NCI-H187 (cell line): ENCODE measurements at regions not wholly inside any gene's neighbourhood (a gene's known extent, or its start where the extent isn't known, plus 50 kb on each side); places are given as distances from the start of the nearest gene placed in this dataset.
"Not testable (repeated sequence)": the region's sequence is repeated elsewhere in the genome, so short reads cannot be mapped to it uniquely, and the experiment has no call there.

Experiments used
- DNase-seq, 2 experiments: peaks; one replicate each; lab custom pipeline; 2025; lab: John Stamatoyannopoulos, UW

DNA sequence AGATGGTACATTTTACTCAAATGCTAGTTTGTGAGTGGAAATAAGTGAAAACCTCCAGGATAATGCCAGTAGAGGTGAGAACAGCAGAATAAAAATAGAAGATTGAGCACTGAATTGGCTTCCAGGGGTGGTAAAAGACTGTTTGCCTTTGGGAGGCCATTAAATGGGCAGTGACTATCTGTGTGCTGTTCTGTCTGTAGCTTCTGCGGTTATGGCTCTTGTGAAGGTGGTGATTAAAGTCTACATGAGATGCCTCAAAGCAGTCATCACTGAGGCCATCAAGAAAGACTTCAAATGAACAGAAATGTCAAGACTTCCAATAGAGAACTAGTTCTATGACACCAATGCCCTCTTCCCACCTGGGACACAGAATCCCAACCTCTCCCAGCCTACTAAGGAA, 108.8 kb downstream of the EFHB start:
- DNase-seq, result no peak

DNA sequence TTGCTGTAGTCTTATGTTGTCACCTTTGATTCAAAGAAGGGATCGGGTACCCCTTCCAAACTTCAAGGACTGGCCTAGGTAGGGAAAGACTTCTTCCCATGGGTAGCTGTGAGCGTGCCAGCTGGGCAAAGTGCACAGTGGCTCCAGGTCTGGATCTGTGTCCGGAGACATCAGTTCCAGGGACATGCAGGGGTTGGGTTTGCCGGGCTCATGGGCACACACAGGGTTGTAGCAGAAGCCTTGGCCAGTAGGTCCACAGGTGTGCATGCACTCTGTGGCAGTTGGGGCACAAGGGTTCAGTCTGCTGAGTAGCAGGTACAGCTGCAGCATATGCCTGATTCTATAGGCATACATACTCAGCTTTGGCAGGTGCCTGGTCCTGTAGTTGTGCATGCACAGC, 111.2 kb downstream of the EFHB start:
- DNase-seq, result no peak

- no peak for DNase-seq
Observed at GRCh38 chr3:19816631-19817030, 117.4 kb downstream of the EFHB start.

GRCh38 chr3:19815805-19816204, 118.2 kb downstream of the EFHB start:
- no peak for DNase-seq

- not testable (repeated sequence) for DNase-seq
Observed at GRCh38 chr3:19813743-19814142, 120.3 kb downstream of the EFHB start.

GRCh38 chr3:19811689-19812088, 122.3 kb downstream of the EFHB start:
- no peak for DNase-seq

DNA sequence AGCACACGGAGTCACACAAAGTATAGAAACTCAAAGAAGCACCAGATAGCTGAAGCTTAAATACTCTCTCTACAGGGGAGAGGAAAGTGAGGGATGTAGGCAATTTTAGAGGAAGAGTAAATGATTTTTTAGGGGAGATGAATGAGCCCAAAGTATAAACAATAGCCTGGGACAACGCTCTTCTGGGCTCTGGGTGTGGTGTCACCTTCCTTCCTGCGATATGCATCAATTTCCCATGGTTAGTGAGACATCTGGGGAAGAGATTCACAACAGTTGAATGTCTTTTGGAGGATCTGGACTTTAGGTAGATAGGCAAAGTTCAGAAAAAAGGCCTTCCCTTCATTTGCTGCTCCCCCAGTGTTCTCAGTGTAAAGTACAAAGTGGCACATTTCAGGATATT, 125.2 kb downstream of the EFHB start:
- DNase-seq, result no peak

DNA sequence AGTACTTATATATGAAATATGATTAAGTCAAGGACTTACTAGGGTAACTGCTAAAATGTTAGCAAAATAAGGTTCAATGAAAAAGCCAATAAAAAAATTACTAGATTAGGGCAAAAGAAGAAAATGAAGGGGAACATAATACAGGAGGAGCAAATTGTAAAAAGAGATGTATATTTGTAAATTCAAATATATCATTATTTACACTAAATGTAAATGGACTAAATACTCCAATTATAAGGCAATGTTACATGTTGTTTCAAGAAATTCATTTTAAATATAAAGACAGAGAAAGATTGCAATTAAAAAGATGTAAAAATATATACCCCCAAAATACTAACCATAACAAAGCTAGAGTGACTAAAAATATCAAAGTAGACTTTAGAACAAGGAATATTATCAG, 134.1 kb downstream of the EFHB start:
- DNase-seq, result no peak

DNA sequence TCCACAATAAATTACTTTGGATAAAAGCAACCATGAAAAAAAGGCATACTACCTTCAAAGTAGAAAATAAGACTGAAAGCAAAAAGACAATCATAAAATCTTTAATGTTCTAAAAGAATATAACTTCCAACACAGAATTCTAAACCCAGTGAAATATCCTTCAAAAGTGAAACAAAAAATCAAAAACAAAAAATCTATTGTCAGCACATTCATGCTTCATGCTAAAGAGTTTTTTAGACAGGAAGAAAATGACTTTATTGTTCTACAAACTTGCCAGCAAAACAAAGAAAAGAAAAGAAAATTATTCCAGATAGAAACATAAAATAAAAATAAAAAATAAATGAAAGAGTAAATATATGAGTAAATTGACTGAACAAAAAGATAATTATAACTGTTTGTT, 134.9 kb downstream of the EFHB start:
- no peak for DNase-seq

DNA sequence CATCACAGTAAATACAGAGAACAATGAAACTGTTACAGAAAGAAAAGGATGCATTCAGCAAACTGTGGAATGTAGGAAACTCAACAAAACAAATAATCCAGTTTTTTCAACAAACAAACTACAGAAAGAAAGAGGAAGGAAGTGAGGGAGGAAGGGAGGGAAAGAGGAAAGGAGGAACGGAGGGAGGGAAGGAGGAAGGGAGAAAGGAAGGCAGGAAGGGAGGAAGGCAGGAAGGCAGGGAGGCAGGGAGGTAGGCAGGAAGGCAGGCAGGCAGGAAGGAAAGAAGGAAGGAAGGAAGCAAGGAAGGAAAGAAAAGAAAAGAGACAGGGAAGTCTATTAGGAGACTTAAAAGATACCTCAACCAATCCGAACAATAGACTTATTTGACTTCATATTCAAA, 135.7 kb downstream of the EFHB start:
- DNase-seq, result no peak

GRCh38 chr3:19792388-19792787, 141.6 kb downstream of the EFHB start:
- DNase-seq, result no peak

DNA sequence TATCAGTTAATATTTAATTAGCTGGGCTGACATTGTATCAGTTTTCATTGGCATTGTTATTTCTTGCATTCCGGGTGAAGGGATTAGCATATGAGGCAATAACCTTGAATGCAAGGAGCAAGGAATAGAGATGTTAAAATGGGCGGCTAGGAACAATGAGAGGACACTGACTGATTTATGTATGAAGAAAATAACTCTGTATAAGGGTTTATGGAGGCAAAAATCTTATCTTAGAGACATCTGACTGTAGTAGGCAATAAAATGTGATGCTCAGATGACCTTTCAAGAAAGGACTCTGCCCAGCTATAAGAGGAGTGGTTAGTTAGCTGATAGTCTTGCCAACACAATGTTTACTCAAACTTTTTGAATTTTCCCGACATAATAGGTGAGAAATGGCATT, 158.3 kb downstream of the EFHB start:
- DNase-seq, result no peak

GRCh38 chr3:19769694-19770093, 164.3 kb downstream of the EFHB start:
- DNase-seq, result no peak

- no peak for DNase-seq
Observed at GRCh38 chr3:19765954-19766353, 168.1 kb downstream of the EFHB start.

DNA sequence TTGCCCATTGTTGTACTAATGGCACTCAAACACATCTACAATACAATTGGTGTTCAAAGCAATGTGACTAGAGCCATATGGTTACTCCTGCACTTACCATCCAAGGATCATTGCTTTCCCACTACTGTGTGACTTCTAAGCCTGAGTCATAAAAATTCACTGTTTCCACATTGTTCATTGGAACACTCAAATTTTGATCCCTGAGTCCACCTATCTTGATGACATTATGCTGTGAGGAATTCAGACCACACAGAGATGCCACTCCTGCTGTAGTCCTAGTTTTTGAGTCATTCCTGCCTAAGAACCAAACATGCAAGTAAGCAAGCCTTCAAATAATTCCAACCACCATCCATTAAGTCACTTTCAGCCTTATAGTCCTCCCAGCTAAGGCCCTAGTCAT, 176.2 kb downstream of the EFHB start:
- no peak for DNase-seq

- DNase-seq, result no peak
Observed at GRCh38 chr3:19749448-19750017, 184.5 kb downstream of the EFHB start.

DNA sequence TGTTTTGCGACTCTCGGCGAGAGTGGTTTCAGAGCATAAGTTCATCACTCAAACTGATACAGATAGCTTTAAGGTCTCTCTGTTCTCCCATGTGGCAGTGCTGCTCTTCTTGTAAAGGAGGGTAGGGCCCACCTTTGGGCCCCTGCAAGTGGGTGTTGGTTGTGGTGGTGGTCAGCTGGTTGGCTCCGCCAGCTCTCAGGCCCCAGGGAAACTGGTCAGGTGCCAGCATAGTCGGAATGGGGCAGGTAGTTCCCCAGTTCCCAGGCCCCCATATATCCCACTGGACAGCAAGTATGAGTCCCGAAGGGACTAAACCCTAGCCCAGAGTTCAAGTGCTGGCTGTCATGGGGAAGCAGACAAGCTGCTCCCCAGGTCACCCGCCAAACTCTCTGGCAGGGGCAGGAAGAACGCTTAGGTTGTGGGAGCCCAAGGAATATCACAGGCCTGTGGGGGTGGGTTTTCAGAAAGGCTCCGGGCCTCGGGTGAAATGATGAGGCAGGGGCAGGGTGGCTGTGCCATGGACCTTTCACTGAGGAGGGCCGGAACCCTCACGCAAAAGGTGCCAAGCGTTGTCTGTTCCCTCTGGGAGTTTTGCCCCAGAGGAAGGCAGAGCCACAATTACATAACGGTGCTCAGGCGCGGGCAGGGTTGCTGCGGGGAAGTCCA, 185.1 kb downstream of the EFHB start:
- DNase-seq, result no peak

GRCh38 chr3:19744047-19744446, 190.0 kb downstream of the EFHB start:
- DNase-seq, result no peak

DNA sequence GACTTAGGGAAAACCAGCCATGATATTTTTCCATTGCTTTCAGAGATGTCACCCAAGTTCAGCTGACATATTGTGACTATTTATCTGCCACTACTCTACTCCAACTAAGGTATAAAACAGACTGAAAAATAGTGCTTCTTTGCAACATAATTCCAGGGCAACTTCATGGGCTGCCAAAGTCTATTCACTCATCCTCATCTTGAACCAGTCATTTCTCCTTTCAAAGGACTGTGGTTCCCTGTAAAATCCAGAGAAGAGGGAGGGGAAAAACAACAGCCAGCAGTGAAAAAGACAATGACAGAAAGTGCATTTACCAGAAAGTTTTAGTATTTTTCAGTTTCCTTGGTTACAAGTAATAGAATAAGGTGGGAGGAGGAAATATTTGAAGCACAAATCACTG, 191.1 kb downstream of the EFHB start:
- DNase-seq, result no peak

DNA sequence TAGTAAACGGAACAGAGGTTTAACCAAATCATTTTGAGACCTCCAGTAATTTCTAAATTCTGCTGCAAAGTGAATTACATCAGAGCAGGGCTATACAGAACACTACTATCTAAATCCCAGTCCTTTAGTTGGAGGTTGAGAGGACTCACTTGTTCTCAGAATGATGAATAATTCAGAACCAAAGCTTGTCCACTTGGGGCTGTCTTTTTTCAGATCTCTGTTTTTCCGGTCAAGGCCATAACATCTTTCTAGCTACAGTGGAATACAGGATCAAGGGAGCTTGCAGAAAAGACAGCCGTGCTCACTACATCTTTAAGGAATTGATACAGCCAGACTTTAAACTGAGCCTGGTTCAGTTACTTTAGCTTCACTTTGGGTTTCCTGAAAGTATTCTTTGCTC, 194.5 kb downstream of the EFHB start:
- DNase-seq, result no peak

DNA sequence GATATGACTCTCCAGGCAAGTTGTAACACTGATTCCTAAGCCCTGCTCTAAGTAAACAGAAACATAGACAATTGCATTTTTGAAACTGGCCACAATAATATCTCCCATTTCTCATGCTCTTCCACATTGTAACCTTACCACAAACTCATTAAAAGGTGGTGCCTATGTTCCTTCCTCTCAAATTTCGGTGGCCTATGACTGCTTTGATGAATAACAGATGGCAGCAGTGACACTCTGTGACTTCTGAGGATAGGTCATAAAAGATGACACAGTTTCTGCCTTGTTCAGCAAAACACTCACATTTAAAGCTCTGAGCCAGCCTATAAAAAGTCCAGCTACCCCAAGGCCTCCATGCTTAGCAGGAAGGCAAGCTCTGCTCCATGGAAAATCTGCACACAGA, 195.2 kb downstream of the EFHB start:
- no peak for DNase-seq

GRCh38 chr3:19735111-19735510, 198.9 kb downstream of the EFHB start:
- no peak for DNase-seq

GRCh38 chr3:19734453-19734852, 199.6 kb downstream of the EFHB start:
- DNase-seq, result no peak

DNA sequence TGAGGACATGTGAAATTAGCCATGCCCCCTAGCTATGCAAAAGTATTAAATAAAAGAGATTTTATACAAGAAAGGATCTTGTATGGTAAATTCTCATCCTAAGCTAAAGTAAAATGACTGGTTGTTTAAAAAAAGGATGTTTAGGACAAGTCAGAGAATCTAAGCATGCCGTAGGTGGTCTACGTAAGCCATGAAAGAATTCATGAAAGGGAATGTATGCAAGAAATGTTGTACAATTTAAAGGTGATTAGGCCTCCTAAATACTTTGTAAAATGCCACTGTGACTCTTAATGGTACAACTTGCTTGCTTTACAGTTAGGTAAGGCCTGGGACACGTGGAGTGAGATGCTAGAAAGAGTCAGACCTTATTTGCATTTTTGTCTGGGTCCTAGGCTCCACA, 209.0 kb downstream of the EFHB start:
- no peak for DNase-seq
